ENCODE measurements at regions not wholly inside any gene's neighbourhood (a gene's known extent, or its start where the extent isn't known, plus 50 kb on each side); places are given as distances from the start of the nearest gene placed in this dataset.
"Not testable (repeated sequence)": the region's sequence is repeated elsewhere in the genome, so short reads cannot be mapped to it uniquely, and the experiment has no call there.

DNA sequence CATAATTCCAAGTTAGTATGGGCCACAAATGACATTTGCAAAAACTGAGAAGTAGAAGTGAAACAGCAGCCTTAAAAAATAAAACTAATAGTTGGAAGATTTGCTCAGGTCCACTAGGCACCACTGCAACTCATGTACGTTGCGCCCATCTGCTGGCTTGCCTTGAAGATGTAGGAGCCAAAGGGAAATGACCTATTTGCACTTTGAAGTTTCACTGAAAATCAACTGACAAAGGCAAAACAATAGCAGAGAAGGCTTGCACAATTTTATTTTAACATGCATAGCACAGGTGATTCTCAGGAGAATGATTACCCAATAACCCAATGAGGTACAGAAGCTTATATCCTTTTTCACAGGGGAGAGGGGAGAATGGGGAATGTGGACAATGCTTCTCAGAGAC lies 170.1 kb upstream of the USP25 start:
- DNase-seq, result no peak

DNA sequence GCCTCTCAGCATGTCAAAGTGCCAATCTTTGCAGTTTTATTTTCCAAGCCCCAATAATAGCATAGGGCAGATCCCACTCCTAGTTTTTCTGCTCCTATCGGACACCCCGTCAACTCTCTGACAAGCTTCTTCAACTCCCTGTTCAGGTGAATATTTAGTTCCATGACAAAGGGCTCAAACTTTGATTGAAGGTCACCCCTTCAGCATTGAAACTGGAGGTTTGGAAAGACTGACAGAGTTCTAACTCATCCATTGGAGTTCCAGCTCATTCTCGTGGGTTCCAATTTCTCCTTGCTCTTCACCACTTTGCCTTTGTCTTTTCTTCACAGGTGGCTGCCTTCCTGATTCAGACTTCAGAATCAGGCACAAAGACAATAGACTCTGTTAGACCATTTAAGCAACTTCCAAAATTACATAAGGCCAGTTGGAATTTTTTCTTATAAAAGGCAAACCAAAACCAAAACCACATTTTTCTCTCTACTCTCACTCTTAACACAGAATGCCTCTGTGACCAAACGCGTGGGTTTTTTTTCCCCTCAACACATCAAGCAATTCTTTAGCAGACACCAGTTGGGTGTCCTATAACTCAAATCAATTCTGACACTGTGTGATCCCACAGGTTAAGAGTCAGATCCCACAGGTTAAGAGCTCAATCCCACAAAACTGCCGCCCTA lies 169.3 kb upstream of the USP25 start:
- DNase-seq, result no peak

DNA sequence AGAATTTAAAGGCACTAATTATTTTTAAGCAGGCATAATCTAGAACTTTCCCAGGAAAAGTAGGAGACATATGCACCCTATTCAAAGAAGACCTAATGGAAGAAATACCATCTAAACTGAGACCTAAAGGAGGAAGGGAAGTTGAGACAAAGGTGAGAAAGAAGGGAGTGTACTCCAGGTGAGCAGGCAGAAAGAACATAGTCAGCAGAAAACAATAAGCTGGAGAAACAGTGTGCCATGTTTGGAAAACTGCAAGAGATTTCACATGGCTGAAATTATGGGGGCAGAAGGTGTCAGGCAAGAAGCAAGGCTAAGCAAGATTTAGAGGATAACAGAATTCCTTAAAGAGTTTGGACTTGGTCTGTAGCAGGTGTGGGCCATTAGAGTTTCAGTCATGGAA lies 167.0 kb upstream of the USP25 start:
- no peak for DNase-seq

DNA sequence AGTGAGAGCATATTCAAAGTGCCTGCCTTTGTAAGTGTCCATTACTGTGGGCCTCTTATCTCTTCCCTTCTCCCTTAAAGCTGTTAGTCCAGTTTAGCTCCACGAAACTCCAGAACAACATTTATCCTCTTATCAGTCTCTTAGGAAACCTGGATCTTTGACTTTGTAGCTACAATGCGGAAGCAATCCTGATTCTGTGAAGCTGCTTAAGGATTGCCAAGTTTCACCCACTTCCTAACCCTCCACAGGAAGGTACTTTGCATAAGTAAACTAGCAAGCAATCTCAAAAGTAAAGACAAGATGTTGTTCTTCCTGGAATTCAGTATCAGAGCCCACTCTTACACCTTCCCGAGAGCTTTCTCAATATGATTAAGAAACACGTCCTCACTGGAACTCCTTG lies 164.9 kb upstream of the USP25 start:
- no peak for DNase-seq

DNA sequence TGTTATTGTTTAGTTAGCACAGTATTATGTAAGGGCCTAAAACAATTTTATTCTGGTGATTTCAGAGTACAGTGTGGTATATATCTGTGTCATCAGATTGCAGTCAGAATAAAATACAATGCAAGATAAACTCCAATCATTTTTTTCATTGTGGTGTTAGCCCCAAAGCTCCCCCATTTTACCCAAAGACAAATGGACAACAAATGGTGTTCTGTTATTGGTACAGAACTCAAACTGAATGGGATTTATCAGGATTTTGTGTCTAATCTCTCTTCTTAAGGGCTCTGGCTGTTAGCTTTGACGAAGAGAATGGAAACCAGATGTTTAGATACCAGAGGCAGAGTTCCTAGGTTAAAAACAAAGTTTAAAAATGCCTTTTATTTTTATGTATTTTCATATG lies 163.1 kb upstream of the USP25 start:
- DNase-seq, result no peak

DNA sequence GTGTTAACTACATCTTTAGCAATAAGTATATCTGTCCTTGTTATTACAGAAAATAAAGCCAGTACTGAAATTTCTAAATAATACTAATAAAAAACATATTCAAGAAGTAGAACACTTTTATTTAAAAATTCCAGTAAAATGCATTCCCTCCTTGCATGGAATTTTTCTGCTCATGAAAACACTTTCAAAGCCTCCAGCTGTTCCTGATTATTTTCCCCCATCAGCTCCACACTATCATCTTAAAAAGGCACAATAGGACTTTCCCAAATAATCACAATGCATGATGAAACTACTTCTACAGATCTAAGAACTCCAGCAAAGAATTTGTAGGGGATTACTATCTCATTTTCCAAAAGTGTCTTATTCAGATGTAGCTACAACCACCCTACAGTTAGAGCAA lies 162.6 kb upstream of the USP25 start:
- no peak for DNase-seq

DNA sequence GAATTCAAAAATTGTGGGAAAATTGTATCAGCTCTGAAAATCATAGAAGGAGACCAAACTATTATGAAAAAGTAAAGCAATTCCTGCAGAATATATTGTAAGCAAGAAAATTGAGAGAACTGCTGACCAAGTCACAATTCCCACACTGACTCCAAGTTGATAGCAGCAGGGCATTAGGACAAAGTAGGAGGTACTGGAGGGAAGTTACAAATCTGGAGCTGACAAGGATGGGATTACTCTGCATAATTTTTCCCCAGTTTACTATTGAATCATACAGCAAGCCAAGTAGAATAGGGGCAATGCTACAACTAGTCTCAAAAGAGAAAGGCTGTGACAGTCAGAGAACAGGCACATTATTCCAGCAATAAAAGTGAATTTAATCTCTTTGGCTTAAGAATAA lies 161.3 kb upstream of the USP25 start:
- no peak for DNase-seq

DNA sequence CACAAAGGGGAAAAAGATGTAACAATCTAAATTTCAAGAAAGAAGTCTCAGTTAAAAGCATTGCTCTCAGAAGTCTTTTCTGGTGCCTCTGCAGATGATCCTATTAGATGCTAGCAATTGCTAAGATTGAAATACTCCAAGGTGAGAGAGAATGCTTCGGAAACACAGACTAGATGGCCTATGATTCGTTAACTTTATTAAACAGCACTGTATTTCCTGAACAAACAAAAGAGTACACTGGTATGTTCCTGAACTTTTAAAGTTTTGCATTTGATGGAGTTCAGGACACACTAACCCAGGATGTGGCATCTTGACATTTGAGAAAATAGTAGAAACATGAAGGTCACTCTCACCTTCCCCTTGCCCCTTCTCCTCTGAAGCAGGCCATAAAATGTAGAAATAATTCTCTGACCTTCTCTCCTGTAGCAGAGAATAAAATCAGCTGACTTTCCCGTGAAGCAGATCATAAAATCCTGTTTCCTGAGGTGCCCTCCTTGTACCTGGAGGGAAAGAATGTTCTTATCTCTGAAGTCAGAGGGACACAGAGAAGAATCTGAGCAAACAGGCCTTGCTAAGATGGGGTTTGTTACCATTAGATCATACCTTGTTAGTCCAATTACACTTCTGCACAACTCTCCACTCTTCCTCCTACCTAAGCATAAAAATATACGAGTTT lies 142.9 kb upstream of the USP25 start:
- DNase-seq, result no peak

DNA sequence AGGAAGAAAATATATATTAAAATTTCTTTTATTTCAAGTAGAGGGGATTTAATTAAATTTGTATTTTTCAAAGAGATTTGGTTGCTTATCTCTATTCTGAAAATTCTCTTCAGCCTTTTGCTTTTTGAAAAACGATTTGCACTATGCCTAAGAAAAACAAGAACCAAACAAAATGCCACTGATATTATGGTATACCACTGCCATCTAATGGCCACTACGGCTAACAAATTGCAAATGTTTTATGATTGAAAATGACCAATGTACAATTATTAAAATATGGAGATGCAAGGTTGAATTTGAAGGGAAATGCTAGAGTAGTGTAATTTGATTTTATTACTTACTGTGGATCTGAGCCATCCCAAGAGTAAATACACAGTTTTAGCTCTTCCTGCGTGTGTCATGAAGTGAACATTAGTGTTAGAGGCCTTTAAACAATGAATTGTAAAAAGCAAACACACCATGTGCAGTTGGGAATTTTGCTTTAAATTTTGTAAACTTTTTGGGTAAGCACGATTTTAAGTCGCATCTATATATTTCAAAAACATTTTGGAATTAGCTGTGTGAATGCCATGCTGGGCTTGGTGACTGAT lies 137.4 kb upstream of the USP25 start:
- DNase-seq, result no peak

DNA sequence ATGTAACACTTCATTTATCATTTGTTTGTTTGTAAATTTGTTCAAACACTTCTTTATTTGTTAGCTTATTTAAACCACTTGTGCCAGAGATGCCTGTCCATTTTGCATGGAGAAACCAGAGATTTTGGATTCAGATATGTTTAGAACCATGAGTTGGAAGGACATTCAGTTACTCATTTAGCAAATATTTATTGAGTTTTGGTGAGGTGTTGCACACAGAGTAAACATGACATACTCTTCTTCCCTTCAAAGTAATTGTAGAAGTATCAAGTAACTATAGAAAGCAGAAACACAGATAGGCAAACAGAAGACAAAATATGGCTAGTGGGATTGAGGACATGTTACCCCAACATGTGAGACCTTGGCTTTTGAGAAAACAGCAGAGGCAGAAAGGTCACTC lies 136.8 kb upstream of the USP25 start:
- no peak for DNase-seq

DNA sequence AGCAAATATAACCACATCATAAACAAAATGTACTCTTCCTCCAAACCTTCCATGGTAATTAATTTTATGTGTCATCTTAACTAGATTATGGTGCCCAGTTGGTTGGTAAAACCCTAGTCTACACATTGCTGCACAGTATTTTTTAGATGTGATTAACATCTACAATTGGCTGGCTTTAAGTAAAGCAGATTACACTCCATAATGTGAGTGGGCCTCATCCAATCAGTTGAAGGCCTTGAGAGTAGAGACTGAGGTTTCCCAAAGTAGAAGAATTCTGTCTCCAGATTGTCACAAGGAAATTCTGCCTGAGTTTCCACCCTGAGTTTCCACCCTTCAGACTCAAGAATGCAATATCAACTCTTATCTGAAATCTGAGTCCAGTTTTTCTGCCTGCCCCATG lies 128.4 kb upstream of the USP25 start:
- DNase-seq, result no peak

DNA sequence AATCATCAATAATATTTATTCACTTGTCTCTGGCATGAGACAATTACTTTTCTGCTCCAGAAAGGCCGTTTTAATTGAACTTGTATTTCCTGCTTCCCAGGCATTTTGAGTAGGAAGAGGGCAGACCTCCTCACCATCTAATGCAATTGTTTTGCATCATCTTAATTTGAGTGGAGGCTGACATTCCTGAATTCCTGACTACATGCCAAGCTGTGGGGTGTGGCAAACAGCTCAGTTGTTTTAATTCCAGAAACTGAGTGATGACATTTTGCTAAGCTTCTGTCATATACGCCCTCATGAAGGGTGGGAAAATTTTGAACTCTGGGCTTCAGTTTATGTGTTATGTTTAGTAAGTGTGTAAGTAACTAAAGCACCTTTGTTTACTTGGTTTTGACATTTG lies 125.4 kb upstream of the USP25 start:
- no peak for DNase-seq

DNA sequence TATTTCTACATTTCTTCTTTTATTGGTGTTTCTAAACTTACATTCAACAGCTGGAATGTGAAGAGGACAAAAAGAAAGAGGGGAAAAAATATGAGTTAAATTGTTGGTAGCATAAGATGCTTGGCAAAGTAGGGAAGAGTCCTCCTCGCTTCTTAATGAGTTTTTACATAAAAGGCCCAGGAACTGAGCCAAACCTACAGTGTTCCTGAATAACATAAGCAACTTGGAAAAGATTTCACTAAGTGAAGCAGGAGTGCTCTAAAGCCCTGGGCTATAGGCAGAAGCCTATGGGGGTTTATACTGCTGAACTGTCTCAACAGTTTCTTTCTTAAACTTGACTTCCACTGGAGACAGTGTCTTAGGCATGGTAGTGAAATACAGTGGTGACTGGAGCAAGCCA lies 115.0 kb upstream of the USP25 start:
- DNase-seq, result no peak

DNA sequence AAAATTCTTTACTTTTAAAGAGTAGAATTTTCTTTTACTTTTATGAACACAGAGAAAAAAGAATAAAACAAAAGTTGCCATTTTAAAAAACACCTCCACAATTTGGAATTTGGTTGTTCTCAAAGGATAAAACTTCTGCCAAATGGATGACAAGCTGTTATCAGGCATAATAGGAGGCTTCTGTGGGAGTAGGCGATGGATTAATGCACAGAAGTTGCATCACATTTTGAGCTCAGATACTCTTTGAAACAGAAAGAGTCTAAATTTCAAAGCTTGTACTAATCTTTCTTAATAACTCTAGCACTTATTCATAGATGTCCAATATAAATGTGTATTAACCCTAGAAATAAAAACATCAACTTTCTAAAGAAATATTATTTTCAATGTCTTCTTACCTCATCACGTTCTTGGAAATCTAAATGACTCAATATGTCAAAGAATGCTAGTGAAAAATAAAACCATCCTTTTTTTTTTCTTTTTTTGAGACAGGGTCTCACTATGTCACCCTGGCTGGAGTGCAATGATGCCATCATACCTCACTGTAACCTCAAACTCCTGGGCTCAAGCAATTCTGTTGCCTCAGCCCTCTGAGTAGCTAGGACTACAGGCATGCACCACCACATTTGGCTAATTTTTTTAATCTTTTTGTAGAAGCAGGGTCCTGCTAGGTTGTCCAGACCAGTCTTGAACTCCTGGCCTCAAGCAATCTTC lies 112.8 kb upstream of the USP25 start:
- no peak for DNase-seq

DNA sequence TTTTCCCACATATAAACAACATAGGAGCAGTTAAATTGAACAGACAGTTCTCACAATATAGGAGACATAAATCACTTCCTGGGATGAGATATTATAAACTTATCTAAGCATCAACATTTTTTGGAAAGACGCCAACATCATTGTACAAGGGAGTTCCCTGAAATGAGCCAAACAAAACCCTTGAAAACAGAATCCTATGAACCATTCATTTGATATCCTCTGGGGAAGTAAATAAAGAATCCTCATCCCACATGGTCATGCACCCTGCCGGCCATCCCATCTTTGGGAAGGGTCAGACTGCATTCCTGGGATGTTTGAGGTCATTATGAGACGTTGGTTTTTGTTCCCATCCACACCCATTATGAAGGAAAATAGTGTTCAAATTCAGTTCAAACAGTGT lies 111.8 kb upstream of the USP25 start:
- no peak for DNase-seq

DNA sequence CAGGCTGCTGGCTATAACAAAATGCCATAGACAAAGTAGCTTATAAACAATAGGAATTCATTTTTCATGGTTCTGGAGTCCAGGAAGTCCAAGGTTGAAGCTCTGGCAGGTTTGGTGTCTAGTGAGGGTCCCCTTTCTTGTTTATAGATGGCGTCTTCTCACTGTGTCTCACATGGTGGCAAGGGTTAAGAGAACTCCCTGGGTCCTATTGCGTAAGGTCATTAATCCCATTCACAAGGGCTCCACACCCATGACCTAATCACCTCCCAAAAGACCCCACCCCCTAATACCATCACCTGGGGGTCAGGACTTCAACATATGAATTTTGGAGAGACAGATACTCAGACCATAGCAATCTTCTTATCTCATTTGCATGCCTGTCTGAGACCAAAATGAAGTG lies 108.9 kb upstream of the USP25 start:
- no peak for DNase-seq

DNA sequence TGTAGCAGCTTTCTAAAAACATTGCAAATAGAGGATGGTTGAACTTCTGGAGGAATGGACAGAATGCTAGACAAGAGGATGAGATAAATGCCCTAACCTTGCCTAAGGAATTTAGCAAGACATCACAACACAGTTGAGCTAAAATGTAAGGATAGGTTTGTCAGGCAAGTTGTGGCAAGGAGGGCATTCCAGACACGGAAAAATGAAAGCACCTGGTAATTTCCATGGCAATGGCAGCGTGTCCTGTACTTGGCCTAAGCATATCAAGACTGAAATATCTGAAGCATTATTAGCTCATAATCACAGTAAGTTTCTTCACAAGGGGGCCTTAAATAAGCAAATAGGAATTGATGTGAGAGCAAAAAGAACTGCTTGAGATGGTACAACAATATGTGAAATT lies 105.1 kb upstream of the USP25 start:
- no peak for DNase-seq

DNA sequence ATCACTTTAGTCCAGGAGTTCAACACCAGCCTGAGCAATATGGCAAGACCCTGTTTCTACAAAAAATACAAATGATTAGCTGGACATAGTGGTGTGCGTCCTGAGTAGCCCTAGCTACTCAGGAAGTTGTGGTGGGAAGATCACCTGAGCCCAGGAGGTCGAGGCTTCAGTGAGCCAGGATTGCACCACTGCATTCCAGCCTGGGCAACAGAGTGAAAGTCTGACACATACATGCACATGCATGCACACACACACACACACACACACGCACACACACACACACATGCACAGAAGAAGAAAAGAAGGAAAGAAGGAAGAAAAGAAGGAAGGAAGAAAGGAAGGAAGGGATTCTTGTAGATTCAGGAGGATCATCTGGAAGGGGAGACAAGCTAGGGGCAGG lies 104.4 kb upstream of the USP25 start:
- DNase-seq, result no peak

DNA sequence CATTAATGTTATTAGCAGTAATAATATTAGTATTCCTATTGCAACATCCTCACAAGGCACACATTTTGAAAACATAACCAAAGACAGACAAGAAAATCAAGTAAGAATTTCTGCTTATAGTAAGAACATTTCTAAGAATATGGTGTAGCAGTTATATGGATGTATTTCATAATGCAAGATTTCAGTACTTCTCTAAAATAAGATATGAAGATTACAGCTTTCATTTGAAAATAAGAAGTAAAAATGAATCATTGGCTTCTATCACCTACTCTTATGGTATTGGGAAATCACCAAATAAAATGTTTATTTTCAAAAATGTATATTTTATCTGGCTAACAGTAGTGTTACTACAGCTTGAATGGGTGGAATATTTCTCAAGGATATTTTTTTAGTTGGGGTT lies 103.8 kb upstream of the USP25 start:
- DNase-seq, result no peak

DNA sequence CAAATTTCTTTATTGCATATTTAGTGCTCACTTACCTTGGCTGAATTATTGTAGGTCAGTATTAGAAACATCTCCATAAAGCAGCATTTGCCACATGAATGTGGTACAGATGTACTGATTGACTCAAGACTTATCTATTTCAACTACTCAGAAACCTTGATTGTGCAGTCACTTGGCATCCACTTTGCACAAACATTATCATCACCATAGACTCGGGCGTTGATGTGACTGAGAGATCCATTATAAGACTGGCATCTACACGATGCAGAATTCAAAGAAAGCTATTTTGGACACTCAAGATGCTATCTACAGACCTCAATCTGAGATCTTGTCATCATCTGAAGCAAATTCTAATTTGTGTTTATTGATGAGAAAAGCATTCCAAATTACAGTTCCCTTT lies 102.8 kb upstream of the USP25 start:
- DNase-seq, result no peak

DNA sequence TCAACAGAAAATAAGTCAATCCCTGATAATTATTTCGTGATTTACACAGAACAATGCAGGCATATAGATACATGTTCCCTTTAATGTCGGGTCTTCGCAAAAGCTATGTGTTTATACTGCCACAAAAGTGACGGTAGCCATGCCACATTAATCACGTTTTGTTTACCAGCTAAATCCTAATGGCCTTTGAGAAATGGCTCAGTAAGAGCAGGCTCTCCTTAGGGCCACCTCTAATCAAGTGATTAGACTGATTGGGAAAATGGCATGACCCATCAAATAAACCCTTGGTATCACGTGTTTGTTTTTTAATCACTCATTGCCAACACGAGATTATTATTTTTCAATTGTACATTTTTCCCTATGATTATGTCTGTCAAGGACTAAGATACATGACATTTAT lies 102.0 kb upstream of the USP25 start:
- DNase-seq, result no peak

DNA sequence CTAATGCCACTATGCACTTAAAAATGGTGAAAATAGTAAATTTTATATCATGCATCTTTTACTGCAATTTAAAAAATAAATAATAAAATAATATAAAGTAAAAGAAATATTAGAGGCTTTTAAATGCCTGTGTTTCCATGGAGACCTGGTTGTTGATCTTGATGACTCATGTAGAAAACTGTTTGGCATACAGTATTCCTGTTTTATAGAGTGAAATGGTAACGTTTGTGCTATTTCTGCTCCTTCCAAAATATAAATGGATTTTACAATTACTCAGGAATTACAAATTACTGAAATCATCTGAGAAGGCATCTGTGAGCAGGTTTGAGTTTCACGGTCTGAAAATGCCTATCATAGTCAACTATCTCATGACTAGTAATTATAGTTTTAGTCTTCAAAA lies 98.4 kb upstream of the USP25 start:
- DNase-seq, result no peak

DNA sequence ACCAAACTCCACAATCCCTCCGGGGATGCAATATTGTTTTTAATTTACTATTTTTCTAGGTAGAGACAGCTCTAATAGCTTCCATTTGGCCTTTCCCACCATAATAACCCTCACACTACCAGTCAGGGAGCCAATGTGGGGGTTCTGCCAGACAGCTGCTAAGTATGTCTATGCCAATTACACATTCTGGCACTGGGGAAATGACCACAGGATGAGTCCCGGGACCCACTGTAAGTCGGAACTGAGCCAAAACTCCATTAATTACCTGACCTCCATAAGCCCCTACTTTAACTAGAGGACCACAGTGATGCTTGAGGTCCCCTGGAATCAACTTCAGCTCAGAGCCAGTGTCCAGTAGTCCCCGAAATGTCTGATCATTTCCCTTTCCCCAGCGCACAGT lies 95.2 kb upstream of the USP25 start:
- DNase-seq, result not testable (repeated sequence)

DNA sequence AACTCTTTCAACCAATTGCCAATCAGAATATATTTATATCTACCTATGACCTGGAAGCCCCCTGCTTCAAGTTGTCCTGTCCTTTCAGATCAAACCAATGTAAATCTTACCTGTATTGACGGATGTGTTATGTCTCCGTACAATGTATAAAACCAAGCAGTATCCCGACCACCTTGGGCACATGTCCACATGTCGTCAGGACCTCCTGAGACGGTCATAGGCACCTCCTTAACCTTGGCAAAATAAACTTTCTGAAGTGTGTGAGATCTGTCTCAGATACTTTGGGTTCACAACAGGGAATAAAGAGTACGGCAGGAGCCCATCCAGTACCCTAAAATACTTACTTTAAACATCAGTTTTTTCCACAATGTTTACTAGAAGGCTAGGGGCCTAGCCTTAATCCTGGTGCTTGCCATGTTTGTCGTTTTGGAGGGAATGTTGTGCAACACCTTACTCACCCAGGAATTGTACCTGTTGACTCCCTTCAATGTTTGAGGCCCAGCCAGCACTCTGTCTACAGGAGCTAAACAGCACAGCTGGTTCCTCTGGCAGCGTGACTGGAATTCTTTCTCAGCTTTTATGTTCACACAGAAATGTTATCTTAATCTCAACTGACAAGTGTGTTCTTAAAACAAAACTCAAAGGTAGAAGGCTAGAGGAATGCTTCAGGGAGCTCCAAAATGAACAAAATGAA lies 90.8 kb upstream of the USP25 start:
- no peak for DNase-seq
